HepG2 (cell line): ENCODE measurements at regions not wholly inside any gene's neighbourhood (a gene's known extent, or its start where the extent isn't known, plus 50 kb on each side); places are given as distances from the start of the nearest gene placed in this dataset.

Experiments
- ATF7 ChIP-seq, 2 experiments: fragments of 450-650 bp in 1 of 2; sonication (generic) in 1 of 2; formaldehyde crosslinking in 1 of 2; IDR thresholded peaks; 2 replicates each; pipeline versions ENCODE4 v1.4.0 to v1.6.1; 2016 to 2020; ENCODE audit warnings: antibody characterized with exemption in 1 of 2, mild to moderate bottlenecking in 1 of 2, missing genetic modification reagents in 1 of 2
- BCL6 ChIP-seq: IDR thresholded peaks from 2 replicates; pipeline ENCODE4 v1.6.1; 2016; ENCODE audit warnings: missing genetic modification reagents, missing compliant biosample characterization
- CREB1 ChIP-seq, 2 experiments: fragments of 450-650 bp in 1 of 2; IDR thresholded peaks; 2 replicates each; pipeline ENCODE4 v1.6.1; 2016 to 2017; ENCODE audit warnings: control low read depth in 1 of 2, mild to moderate bottlenecking in 1 of 2, missing compliant biosample characterization in 1 of 2, missing genetic modification characterization in 1 of 2
- FOXA3 ChIP-seq: IDR thresholded peaks from 2 replicates; pipeline ENCODE4 v1.6.1; 2016; ENCODE audit warnings: missing genetic modification reagents, missing compliant biosample characterization
- FOXO1 ChIP-seq: sonication (generic); formaldehyde crosslinking; IDR thresholded peaks from 2 replicates; pipeline ENCODE4 v1.4.0; 2020; ENCODE audit warnings: missing genetic modification reagents
- FOXP1 ChIP-seq, 2 experiments: fragments of 450-650 bp in 1 of 2; IDR thresholded peaks; 2 replicates each; pipeline ENCODE4 v1.6.1; 2017 to 2018; ENCODE audit warnings: antibody characterized with exemption in 1 of 2
- KDM6A ChIP-seq: IDR thresholded peaks from 2 replicates; pipeline ENCODE4 v1.6.1; 2016; ENCODE audit warnings: low read depth
- PPARG ChIP-seq: conservative IDR thresholded peaks from 2 replicates; pipeline ENCODE4 v1.6.1; 2016; ENCODE audit warnings: missing biosample characterization, missing genetic modification reagents
- PRMT3 ChIP-seq: sonication (generic); formaldehyde crosslinking; IDR thresholded peaks from 2 replicates; pipeline ENCODE4 v1.8.1; 2022; ENCODE audit warnings: low read depth, mild to moderate bottlenecking, moderate library complexity, missing genetic modification reagents, borderline replicate concordance
- SP5 ChIP-seq: IDR thresholded peaks from 2 replicates; pipeline ENCODE4 v1.6.1; 2016; ENCODE audit warnings: low read depth, borderline replicate concordance
- ZNF124 ChIP-seq: sonication (generic); formaldehyde crosslinking; IDR thresholded peaks from 2 replicates; pipeline ENCODE4 v1.4.0; 2020; ENCODE audit warnings: missing genetic modification reagents
- ZNF34 ChIP-seq: sonication (generic); formaldehyde crosslinking; IDR thresholded peaks from 2 replicates; pipeline ENCODE4 v1.4.0; 2020; ENCODE audit warnings: mild to moderate bottlenecking, missing genetic modification reagents, borderline replicate concordance
- ZNF644 ChIP-seq: IDR thresholded peaks from 2 replicates; pipeline ENCODE4 v1.6.1; 2016; ENCODE audit warnings: low read depth
- ZNF839 ChIP-seq: sonication (generic); formaldehyde crosslinking; IDR thresholded peaks from 2 replicates; pipeline ENCODE4 v1.4.0; 2020; ENCODE audit warnings: missing genetic modification reagents, mild to moderate bottlenecking, borderline replicate concordance
- TF ChIP-seq, protein P1 (sequence below): sonication (generic); formaldehyde crosslinking; IDR thresholded peaks from 2 replicates; pipeline ENCODE4 v1.5.1; 2020; ENCODE audit warnings: mild to moderate bottlenecking, missing genetic modification reagents, moderate library complexity
- TF ChIP-seq, protein P2 (sequence below): sonication (generic); formaldehyde crosslinking; IDR thresholded peaks from 2 replicates; pipeline ENCODE4 v1.4.0; 2020; ENCODE audit warnings: mild to moderate bottlenecking, missing genetic modification reagents, borderline replicate concordance
- TF ChIP-seq, protein P3 (sequence below): IDR thresholded peaks from 2 replicates; pipeline ENCODE4 v1.6.1; 2016; ENCODE audit warnings: low read depth, borderline replicate concordance
- TF ChIP-seq, protein P4 (sequence below): sonication (generic); formaldehyde crosslinking; IDR thresholded peaks from 2 replicates; pipeline ENCODE4 v1.5.1; 2020; ENCODE audit warnings: mild to moderate bottlenecking, missing genetic modification reagents, moderate library complexity

DNA sequence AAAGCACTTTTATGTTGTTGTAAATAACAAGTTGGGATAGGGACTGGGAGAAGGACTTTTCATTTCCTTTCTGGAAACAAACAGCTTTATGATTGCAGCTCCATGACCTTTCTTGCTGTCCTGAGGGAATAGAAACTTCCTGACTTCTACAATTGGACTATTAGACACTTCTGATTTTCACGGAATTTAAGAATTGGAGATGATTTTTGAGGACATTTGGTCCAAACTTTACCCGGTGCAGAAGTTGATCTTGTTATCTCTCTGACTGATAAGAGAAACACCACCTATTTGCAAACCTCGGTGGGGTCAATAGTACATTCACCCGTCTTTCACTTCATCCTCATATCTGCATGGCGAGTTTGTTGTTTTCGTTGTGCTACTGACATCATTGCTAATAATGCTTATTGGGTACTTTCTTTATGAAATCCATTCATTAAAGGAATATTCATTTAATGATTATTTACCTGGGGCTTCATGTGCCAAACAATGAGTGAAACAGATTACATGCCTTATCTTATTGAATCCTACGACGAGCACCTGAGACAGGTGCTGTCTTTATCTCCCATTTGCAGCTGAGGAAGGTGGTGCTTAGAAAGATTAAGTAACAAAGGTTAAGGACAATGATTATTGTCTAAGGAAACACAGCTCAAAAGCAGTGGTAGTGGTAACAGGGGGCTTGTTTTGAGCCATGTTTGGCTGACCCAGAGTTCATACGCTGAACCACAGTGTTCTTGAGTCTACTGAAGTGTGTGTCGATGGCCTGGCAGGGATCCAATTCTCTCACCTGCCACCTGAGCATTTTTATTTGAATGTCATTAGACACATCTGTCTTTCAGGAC, 176.9 kb upstream of the FAM20A start (continued):
- TF ChIP-seq BCL6 (CRISPR knock-in tag) (peak; percentile 76), KDM6A (CRISPR knock-in tag) (peak; percentile 31; the same call in 1 of the 2 replicates), FOXP1 (IDR thresholded peaks at IDR 0.05) (no peak), FOXP1 (CRISPR knock-in tag; IDR thresholded peaks at IDR 0.05) (peak; percentile 68), FOXA3 (CRISPR knock-in tag) (peak; percentile 63; the same call in 1 of the 2 replicates), SP5 (CRISPR knock-in tag) (0 out of 2 replicates have a peak, but pooled peaks have one; percentile 29), ATF7 (IDR thresholded peaks at IDR 0.05) (no peak), ATF7 (CRISPR knock-in tag; IDR thresholded peaks at IDR 0.05) (no peak), FOXO1 (peak; percentile 80), PRMT3 (0 out of 2 replicates have a peak, but pooled peaks have one; percentile 33), CREB1 (IDR thresholded peaks at IDR 0.05) (no peak), CREB1 (CRISPR knock-in tag; IDR thresholded peaks at IDR 0.05) (peak; percentile 58; the same call in 1 of the 2 replicates), ZNF839 (CRISPR knock-in tag) (no peak), ZNF124 (0 out of 2 replicates have a peak, but pooled peaks have one; percentile 65), ZNF644 (CRISPR knock-in tag) (peak; percentile 34; the same call in 1 of the 2 replicates), ZNF34 (peak; percentile 58; the same call in 1 of the 2 replicates), PPARG (CRISPR knock-in tag) (peak; percentile 69; the same call in 1 of the 2 replicates)
- TF ChIP-seq, protein P1, sequence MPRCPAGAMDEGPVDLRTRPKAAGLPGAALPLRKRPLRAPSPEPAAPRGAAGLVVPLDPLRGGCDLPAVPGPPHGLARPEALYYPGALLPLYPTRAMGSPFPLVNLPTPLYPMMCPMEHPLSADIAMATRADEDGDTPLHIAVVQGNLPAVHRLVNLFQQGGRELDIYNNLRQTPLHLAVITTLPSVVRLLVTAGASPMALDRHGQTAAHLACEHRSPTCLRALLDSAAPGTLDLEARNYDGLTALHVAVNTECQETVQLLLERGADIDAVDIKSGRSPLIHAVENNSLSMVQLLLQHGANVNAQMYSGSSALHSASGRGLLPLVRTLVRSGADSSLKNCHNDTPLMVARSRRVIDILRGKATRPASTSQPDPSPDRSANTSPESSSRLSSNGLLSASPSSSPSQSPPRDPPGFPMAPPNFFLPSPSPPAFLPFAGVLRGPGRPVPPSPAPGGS (CRISPR knock-in tag), result no peak
- TF ChIP-seq, protein P2, sequence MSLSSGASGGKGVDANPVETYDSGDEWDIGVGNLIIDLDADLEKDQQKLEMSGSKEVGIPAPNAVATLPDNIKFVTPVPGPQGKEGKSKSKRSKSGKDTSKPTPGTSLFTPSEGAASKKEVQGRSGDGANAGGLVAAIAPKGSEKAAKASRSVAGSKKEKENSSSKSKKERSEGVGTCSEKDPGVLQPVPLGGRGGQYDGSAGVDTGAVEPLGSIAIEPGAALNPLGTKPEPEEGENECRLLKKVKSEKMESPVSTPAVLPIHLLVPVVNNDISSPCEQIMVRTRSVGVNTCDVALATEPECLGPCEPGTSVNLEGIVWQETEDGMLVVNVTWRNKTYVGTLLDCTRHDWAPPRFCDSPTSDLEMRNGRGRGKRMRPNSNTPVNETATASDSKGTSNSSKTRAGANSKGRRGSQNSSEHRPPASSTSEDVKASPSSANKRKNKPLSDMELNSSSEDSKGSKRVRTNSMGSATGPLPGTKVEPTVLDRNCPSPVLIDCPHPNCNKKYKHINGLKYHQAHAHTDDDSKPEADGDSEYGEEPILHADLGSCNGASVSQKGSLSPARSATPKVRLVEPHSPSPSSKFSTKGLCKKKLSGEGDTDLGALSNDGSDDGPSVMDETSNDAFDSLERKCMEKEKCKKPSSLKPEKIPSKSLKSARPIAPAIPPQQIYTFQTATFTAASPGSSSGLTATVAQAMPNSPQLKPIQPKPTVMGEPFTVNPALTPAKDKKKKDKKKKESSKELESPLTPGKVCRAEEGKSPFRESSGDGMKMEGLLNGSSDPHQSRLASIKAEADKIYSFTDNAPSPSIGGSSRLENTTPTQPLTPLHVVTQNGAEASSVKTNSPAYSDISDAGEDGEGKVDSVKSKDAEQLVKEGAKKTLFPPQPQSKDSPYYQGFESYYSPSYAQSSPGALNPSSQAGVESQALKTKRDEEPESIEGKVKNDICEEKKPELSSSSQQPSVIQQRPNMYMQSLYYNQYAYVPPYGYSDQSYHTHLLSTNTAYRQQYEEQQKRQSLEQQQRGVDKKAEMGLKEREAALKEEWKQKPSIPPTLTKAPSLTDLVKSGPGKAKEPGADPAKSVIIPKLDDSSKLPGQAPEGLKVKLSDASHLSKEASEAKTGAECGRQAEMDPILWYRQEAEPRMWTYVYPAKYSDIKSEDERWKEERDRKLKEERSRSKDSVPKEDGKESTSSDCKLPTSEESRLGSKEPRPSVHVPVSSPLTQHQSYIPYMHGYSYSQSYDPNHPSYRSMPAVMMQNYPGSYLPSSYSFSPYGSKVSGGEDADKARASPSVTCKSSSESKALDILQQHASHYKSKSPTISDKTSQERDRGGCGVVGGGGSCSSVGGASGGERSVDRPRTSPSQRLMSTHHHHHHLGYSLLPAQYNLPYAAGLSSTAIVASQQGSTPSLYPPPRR, result peak; percentile 65; the same call in 1 of the 2 replicates
- TF ChIP-seq, protein P3, sequence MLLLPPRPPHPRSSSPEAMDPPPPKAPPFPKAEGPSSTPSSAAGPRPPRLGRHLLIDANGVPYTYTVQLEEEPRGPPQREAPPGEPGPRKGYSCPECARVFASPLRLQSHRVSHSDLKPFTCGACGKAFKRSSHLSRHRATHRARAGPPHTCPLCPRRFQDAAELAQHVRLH, result no peak; the same call in 1 of the 2 replicates
- TF ChIP-seq, protein P4, sequence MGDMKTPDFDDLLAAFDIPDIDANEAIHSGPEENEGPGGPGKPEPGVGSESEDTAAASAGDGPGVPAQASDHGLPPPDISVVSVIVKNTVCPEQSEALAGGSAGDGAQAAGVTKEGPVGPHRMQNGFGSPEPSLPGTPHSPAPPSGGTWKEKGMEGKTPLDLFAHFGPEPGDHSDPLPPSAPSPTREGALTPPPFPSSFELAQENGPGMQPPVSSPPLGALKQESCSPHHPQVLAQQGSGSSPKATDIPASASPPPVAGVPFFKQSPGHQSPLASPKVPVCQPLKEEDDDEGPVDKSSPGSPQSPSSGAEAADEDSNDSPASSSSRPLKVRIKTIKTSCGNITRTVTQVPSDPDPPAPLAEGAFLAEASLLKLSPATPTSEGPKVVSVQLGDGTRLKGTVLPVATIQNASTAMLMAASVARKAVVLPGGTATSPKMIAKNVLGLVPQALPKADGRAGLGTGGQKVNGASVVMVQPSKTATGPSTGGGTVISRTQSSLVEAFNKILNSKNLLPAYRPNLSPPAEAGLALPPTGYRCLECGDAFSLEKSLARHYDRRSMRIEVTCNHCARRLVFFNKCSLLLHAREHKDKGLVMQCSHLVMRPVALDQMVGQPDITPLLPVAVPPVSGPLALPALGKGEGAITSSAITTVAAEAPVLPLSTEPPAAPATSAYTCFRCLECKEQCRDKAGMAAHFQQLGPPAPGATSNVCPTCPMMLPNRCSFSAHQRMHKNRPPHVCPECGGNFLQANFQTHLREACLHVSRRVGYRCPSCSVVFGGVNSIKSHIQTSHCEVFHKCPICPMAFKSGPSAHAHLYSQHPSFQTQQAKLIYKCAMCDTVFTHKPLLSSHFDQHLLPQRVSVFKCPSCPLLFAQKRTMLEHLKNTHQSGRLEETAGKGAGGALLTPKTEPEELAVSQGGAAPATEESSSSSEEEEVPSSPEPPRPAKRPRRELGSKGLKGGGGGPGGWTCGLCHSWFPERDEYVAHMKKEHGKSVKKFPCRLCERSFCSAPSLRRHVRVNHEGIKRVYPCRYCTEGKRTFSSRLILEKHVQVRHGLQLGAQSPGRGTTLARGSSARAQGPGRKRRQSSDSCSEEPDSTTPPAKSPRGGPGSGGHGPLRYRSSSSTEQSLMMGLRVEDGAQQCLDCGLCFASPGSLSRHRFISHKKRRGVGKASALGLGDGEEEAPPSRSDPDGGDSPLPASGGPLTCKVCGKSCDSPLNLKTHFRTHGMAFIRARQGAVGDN (CRISPR knock-in tag), result no peak
